Stimulated activated naive CD4-positive, alpha-beta T cell (primary cell): ENCODE measurements at regions not wholly inside any gene's neighbourhood (a gene's known extent, or its start where the extent isn't known, plus 50 kb on each side); places are given as distances from the start of the nearest gene placed in this dataset.

ENCODE experiments used
- DNase-seq, 6 experiments: peaks; one replicate each; lab custom pipeline; 2025; lab: John Stamatoyannopoulos, UW

DNA sequence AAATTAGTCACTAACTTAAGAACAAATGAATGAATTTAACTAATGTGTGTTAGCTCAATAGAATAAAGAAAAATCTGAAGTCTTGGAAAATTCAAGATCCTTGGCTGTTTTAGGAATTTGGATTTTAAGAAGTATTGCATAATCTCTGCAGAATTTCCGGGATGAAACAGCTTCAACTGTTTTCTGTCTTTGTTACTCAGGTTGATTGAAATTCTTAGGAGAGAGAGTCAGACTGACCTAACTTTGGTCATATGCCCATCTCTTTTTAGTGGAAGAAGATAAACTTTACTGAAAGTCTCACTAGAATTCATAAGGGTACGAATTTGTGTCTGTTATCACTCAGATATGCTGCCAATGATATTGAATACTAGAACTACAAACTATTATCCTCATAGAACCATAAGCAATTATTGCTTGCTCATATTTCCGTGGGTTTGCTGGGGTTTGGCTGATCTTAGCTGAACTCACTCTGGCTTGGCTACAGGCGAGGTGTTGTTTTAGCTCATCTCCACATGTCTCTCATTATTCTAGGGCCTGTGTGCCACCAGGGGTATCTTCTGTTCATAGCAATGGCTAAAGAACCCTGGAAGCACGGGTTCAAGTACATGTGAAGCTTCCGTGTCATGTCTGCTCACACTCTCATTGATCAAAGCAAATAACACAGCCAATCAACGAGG, 257.4 kb upstream of the NOVA1 start:
- no peak for DNase-seq

GRCh38 chr14:26856876-26857518, 259.2 kb upstream of the NOVA1 start:
- no peak for DNase-seq

DNA sequence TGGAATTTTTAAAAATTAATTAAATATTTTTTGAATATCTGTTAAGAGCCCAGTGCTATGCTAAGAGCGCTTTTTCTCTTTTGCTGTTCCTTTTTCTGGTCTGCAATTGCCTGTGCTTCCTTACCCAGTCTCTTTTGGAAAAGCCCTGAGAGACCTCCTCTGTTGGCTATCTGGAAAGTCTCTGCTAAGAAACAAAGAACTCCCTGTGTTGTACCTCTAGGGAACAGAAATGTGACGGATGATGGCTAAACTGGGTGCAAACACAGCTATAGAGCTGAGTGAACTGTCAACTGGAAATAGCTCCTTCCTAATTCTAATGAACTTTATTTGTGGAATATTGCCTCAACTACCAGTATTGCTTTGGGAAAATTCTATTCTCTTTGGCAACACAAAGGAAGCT, 261.6 kb upstream of the NOVA1 start:
- no peak for DNase-seq

- no peak for DNase-seq
These were observed 262.3 kb upstream of the NOVA1 start for GRCh38 chr14:26860111-26860510.

- no peak for DNase-seq
These were observed 265.9 kb upstream of the NOVA1 start for GRCh38 chr14:26863736-26864135.

- no peak for DNase-seq
These were observed 268.9 kb upstream of the NOVA1 start for GRCh38 chr14:26866721-26867120.

GRCh38 chr14:26867171-26867757, 269.4 kb upstream of the NOVA1 start:
- DNase-seq: no peak

GRCh38 chr14:26870096-26870495, 272.3 kb upstream of the NOVA1 start:
- DNase-seq: no peak

- no peak for DNase-seq
These were observed 273.1 kb upstream of the NOVA1 start for GRCh38 chr14:26870722-26871617.

DNA sequence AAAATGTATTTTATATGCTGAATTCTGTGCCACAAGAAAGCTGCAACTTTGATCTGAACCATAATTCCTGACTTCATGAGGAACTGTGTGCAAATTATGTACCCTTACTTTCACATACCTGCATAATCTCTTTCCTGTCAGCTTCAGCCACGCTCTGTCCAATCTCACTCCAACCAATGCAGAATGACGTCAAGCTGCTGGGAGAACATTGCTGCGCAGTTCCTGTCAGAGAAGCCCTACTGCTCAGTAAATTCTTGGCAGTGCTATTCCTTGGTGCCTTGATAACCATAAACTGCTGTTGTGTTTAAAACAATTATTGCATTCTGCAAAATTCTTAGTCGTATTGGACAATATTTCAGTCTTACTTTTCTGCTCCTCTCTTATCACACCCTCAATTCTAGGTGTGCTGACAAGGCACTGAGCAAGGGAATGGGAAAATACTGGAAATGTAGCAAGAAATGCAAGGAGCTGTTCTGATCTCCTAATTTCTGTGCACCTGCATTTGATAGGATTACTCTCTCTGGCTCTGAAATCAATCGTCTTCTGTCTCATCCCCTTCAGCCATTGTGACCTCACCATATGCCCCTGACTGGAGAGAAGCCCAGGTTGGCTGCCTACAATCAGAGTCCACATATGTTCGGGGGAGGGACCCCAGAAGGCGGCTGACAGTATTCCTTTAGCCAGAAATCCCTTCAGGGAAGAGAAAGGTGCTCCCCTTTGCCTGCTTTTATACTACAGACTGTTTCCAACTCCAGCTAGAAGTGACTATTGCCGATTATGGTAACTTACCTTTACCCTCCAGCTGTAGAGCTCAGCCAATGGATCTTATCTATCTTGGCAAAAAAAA, 274.9 kb upstream of the NOVA1 start:
- DNase-seq: no peak

- no peak for DNase-seq
These were observed 275.6 kb upstream of the NOVA1 start for GRCh38 chr14:26873362-26873960.

- no peak for DNase-seq
These were observed 290.0 kb upstream of the NOVA1 start for GRCh38 chr14:26887847-26888246.

DNA sequence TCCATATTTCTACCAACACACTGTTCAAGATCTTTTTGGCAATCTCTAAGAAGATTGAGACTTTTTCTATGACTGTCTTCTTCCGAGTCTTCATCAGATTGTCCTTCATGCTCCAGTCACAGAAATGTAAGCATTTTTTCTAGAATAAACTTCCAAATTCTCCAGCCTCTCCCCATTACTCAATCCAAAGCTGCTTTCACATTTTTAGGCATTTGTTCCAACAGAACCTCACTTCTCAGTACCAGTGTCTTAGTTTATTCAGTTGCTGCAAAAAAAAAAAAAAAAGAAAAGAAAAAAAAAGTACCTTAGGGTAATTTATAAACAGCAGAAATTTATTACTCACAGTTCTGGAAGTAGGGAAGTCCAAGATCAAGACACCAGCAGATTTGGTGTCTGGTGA, 290.8 kb upstream of the NOVA1 start:
- no peak for DNase-seq

GRCh38 chr14:26896447-26896846, 298.6 kb upstream of the NOVA1 start:
- DNase-seq: no peak

- DNase-seq: no peak
These were observed 299.4 kb upstream of the NOVA1 start for GRCh38 chr14:26897196-26897595.

- no peak for DNase-seq
These were observed 307.4 kb upstream of the NOVA1 start for GRCh38 chr14:26905229-26905628.

GRCh38 chr14:26913786-26914185, 316.0 kb upstream of the NOVA1 start:
- no peak for DNase-seq

GRCh38 chr14:26917086-26917485, 319.3 kb upstream of the NOVA1 start:
- DNase-seq: no peak

GRCh38 chr14:26925876-26926584, 328.2 kb upstream of the NOVA1 start:
- no peak for DNase-seq

DNA sequence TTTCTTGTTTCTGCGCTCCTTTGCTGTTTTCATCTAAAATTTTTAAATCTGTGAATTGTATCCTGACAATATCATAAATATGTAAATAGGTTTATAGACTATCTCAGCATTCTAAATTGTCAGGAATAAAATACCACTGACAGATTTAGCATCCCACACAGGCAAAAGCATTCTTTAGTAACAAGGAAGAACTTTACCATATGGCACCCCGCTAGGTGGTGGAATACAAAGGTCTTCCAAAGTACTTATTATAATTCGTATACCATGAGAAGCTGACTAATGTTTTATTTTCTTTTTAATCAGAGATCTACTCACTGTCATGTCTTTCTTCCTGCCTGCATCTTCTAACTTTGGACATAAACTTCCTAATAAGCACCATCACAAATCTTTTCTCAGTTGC, 328.8 kb upstream of the NOVA1 start:
- no peak for DNase-seq

DNA sequence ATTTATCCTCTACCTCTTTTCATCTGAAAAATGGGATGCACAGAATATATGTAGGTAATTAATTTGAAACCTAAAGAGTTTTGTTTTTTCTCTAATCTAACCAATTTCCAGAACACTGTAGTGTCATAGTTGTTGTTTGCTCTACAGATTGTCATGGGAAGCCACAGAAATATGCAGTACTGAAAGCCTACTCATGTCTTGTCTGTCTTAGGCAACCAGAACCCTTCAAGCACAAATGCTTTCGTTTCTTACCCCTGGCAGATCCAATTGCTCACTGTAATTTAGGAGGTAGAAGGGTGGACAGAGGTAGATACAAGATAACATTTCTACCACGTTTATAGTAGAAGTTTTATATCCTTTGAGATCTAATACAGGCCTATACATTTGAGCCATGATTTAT, 330.2 kb upstream of the NOVA1 start:
- DNase-seq: no peak
